Upper lobe of left lung (tissue), 4 donors: ENCODE measurements at regions not wholly inside any gene's neighbourhood (a gene's known extent, or its start where the extent isn't known, plus 50 kb on each side); places are given as distances from the start of the nearest gene placed in this dataset.

Source experiments
- small RNA-seq, 4 donors: library from RNA; depleted of rRNA; stranded (forward); fragments of <200 nt; gene quantifications; one replicate each; pipeline ENCODE3, GENCODE V24; 2016

Small RNA genes lying in the stretch of these regions (small RNA-seq; reads per million reads assigned to genes)
- gene RNA5SP112 (0 reads per million in 4 donors), gene RNU6-187P (0 reads per million in 4 donors), gene RNU6ATAC14P (0 reads per million in 4 donors)
